ENCODE measurements at regions not wholly inside any gene's neighbourhood (a gene's known extent, or its start where the extent isn't known, plus 50 kb on each side); places are given as distances from the start of the nearest gene placed in this dataset.

- Histone ChIP-seq H3K4me3 (no peak overlapping the region), H3K36me3 (replicated peaks in 1 of 2) (no peaks in the 10 kb centered on the region), H3K4me1 (replicated peaks in 1 of 2) (no peaks in the 10 kb centered on the region), H3K9me3 (replicated peaks in 1 of 3) (no peaks in the 10 kb centered on the region), H3K27me3 (no peaks in the 10 kb centered on the region), H3K27ac (no peak overlapping the region)
- WGBS, 4 donors = 84 to 91% (median 89%) methylated on average over 5 of the region's 5 CpGs
- no peak for DNase-seq
- intact Hi-C loops (cut with DNase I) = no loop called here
- TF ChIP-seq POLR2A (IDR thresholded peaks at IDR 0.05) = no peak
- TF ChIP-seq CTCF (IDR thresholded peaks at IDR 0.05) = no peak
Observed at GRCh38 chr1:83746234-83746633, 252.7 kb downstream of the TTLL7 start.

GRCh38 chr1:83742446-83742845 lies 256.5 kb downstream of the TTLL7 start:
- no peaks in the 10 kb centered on the region for H3K36me3 ChIP-seq (replicated peaks in 1 of 2)
- 41 to 54% (median 52%) methylated on average over 3 of the region's 3 CpGs for WGBS, 4 donors
- no peak for TF ChIP-seq CTCF (IDR thresholded peaks at IDR 0.05)
- no peak for TF ChIP-seq POLR2A (IDR thresholded peaks at IDR 0.05)
- no peaks in the 10 kb centered on the region for H3K4me1 ChIP-seq (replicated peaks in 1 of 2)
- no peaks in the 10 kb centered on the region for H3K27me3 ChIP-seq
- peak in 3 of 7 donors; percentile 13 to 39 (median 26) for DNase-seq
- no peak overlapping the region for H3K27ac ChIP-seq
- H3K9me3 ChIP-seq (replicated peaks in 1 of 3) = no peaks in the 10 kb centered on the region
- intact Hi-C loops (cut with DNase I) = no loop called here
- no peak overlapping the region for H3K4me3 ChIP-seq

GRCh38 chr1:83741770-83742169 lies 257.2 kb downstream of the TTLL7 start:
- no peaks in the 10 kb centered on the region for H3K4me1 ChIP-seq (replicated peaks in 1 of 2)
- H3K27me3 ChIP-seq = no peaks in the 10 kb centered on the region
- intact Hi-C loops (cut with DNase I) = no loop called here
- H3K9me3 ChIP-seq (replicated peaks in 1 of 3) = no peaks in the 10 kb centered on the region
- no peak overlapping the region for H3K27ac ChIP-seq
- H3K4me3 ChIP-seq = no peak overlapping the region
- no peaks in the 10 kb centered on the region for H3K36me3 ChIP-seq (replicated peaks in 1 of 2)
- no peak for DNase-seq
- TF ChIP-seq CTCF (IDR thresholded peaks at IDR 0.05) = no peak
- TF ChIP-seq POLR2A (IDR thresholded peaks at IDR 0.05) = no peak

GRCh38 chr1:83741348-83741747 lies 257.6 kb downstream of the TTLL7 start:
- Histone ChIP-seq H3K9me3 (replicated peaks in 1 of 3) (no peaks in the 10 kb centered on the region), H3K36me3 (replicated peaks in 1 of 2) (no peaks in the 10 kb centered on the region), H3K27ac (no peak overlapping the region), H3K4me1 (replicated peaks in 1 of 2) (no peaks in the 10 kb centered on the region), H3K4me3 (no peak overlapping the region), H3K27me3 (no peaks in the 10 kb centered on the region)
- DNase-seq = no peak
- no peak for TF ChIP-seq CTCF (IDR thresholded peaks at IDR 0.05)
- TF ChIP-seq POLR2A (IDR thresholded peaks at IDR 0.05) = no peak
- intact Hi-C loops (cut with DNase I) = no loop called here
- 84 to 89% (median 85%) methylated on average over 2 of the region's 2 CpGs for WGBS, 4 donors

Measured in adrenal gland (tissue), 9 donors.